SK-N-MC (cell line): ENCODE measurements at regions not wholly inside any gene's neighbourhood (a gene's known extent, or its start where the extent isn't known, plus 50 kb on each side); places are given as distances from the start of the nearest gene placed in this dataset.

Source experiments
- DNase-seq: peaks from one replicate; pipeline ENCODE4 v3.0.0-alpha.2; 2011; ENCODE audit warnings: low read depth, low spot score
- H3K27ac ChIP-seq: fragments of 200-600 bp; sonication (generic); 2 replicates; pipeline ENCODE4 v1.5.1; 2016; ENCODE audit warnings: mixed run types
- H3K36me3 ChIP-seq: fragments of 200-600 bp; sonication (generic); 2 replicates; pipeline ENCODE4 v1.6.1; 2017; ENCODE audit warnings: antibody characterized with exemption, low read length, mixed read lengths; ENCODE audit not compliant: insufficient read depth
- H3K4me3 ChIP-seq: fragments of 200-600 bp; sonication (generic); 2 replicates; pipeline ENCODE4 v1.5.1; 2016
- H3K9ac ChIP-seq: fragments of 200-600 bp; sonication (generic); 2 replicates; pipeline ENCODE4 v1.8.0; 2017; ENCODE audit warnings: mixed run types, mixed read lengths; ENCODE audit not compliant: insufficient read length
- H3K9me3 ChIP-seq: fragments of 200-600 bp; sonication (generic); 2 replicates; pipeline ENCODE4 v1.6.1; 2017; ENCODE audit warnings: low read depth, mild to moderate bottlenecking, antibody characterized with exemption, low read length, moderate library complexity, mixed read lengths
- EZH2 ChIP-seq: fragments of 200-600 bp; sonication (generic); IDR thresholded peaks from one replicate; pipeline ENCODE4 v1.6.1; 2017; ENCODE audit warnings: antibody characterized with exemption
- FOXP2 ChIP-seq: optimal IDR thresholded peaks from 2 replicates; pipeline ENCODE3; 2011; ENCODE audit warnings: mild to moderate bottlenecking, moderate library complexity; ENCODE audit not compliant: insufficient read depth; ENCODE audit errors: extremely low read length, control extremely low read depth
- POLR2AphosphoS5 ChIP-seq: IDR thresholded peaks from 2 replicates; pipeline ENCODE4 v1.6.1; 2012; ENCODE audit warnings: mild to moderate bottlenecking, low read depth, low read length, borderline replicate concordance

- H3K9me3 ChIP-seq, result no peaks in the 10 kb centered on the region
- no peak for DNase-seq
- TF ChIP-seq POLR2AphosphoS5, result no peak
- TF ChIP-seq FOXP2, result no peak
- no peak for TF ChIP-seq EZH2
These were observed 659.2 kb upstream of the RAB6C start for GRCh38 chr2:129320288-129320687.

GRCh38 chr2:129324349-129324748, 655.1 kb upstream of the RAB6C start:
- DNase-seq, result no peak
- Histone ChIP-seq H3K9ac (no peak overlapping the region), H3K4me3 (no peak overlapping the region), H3K27ac (no peak overlapping the region), H3K36me3 (no peaks in the 10 kb centered on the region), H3K9me3 (no peaks in the 10 kb centered on the region)
- no peak for TF ChIP-seq POLR2AphosphoS5
- no peak for TF ChIP-seq EZH2
- no peak for TF ChIP-seq FOXP2

More at GRCh38 chr2:129320288-129320687, 659.2 kb upstream of the RAB6C start:
- Histone ChIP-seq H3K4me3 (no peak overlapping the region), H3K9ac (no peak overlapping the region), H3K36me3 (no peaks in the 10 kb centered on the region), H3K27ac (no peak overlapping the region)

DNA sequence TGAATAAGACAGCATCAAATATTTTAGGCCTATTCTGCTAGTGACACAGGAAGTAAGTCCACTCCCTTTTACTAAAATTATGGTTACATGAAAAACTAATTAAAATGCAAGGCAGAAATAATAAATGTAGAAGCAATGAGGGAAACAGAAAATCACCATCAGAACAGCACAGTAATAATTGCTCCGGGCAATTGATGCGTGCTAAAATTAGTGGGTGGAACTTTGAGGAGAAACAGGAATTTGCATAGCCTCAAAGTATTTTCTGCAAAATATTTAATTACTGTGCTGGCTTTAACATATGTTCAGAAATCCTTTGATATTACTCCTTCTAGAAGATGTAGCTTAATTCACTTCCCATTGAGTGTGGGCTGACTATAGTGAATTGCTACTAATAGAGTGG, 654.3 kb upstream of the RAB6C start:
- DNase-seq, result no peak
- Histone ChIP-seq H3K4me3 (no peak overlapping the region), H3K9ac (no peak overlapping the region), H3K27ac (no peak overlapping the region), H3K36me3 (no peaks in the 10 kb centered on the region), H3K9me3 (no peaks in the 10 kb centered on the region)
- TF ChIP-seq FOXP2 (no peak), POLR2AphosphoS5 (no peak), EZH2 (no peak)

GRCh38 chr2:129329574-129329973, 649.9 kb upstream of the RAB6C start:
- no peak for DNase-seq
- TF ChIP-seq POLR2AphosphoS5 (no peak), FOXP2 (no peak), EZH2 (no peak)
- no peak overlapping the region for H3K9ac ChIP-seq
- H3K27ac ChIP-seq, result no peak overlapping the region
- no peaks in the 10 kb centered on the region for H3K9me3 ChIP-seq
- H3K4me3 ChIP-seq, result no peak overlapping the region
- H3K36me3 ChIP-seq, result no peaks in the 10 kb centered on the region

DNA sequence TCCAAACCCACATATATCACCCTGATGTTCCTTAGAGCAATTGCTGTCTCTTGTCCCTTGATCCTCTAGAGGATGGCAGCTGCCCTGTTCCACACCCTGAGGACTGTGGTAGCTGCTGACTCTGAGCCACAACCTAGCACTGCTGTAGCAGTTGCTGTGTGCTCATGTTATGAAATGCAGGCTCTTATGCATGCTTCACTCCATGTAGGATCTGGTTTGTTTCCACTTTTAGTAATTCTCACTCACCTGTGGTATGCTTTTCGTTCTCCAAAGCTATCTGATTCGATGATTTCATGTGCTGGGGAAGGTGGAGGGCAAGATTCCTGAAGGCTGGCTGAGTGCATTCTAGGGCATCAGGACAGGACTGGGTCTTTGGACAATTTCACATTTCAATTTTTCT, 649.0 kb upstream of the RAB6C start:
- H3K27ac ChIP-seq, result no peak overlapping the region
- no peak for DNase-seq
- TF ChIP-seq POLR2AphosphoS5 (no peak), FOXP2 (no peak), EZH2 (no peak)
- no peaks in the 10 kb centered on the region for H3K9me3 ChIP-seq
- no peaks in the 10 kb centered on the region for H3K36me3 ChIP-seq
- H3K4me3 ChIP-seq, result no peak overlapping the region
- no peak overlapping the region for H3K9ac ChIP-seq

DNA sequence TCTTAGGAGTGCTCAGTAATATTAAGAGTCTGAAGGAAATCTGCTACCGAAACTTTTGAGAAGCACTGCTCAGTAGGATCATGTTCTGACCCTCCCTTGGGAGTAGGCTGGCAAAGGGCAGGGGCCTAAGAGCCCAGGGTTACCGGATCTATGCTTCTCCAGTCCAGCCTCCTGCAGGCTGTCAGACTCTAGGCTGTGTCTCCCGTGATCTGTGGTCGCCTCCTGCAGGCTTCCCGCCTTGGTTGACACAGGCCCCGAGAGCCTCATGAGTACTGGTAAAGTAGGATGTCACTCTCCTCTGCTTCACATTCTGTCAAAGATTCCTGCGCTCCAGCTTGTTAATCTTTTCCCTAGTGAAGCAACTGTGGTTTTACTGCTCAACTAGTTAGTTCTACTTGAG, 647.8 kb upstream of the RAB6C start:
- H3K4me3 ChIP-seq, result no peak overlapping the region
- H3K9ac ChIP-seq, result no peak overlapping the region
- no peak overlapping the region for H3K27ac ChIP-seq
- H3K9me3 ChIP-seq, result no peaks in the 10 kb centered on the region
- TF ChIP-seq FOXP2 (no peak), POLR2AphosphoS5 (no peak), EZH2 (no peak)
- DNase-seq, result no peak
- H3K36me3 ChIP-seq, result no peaks in the 10 kb centered on the region

GRCh38 chr2:129334128-129334527, 645.3 kb upstream of the RAB6C start:
- no peak for DNase-seq
- Histone ChIP-seq H3K4me3 (no peak overlapping the region), H3K27ac (no peak overlapping the region), H3K9ac (no peak overlapping the region), H3K36me3 (no peaks in the 10 kb centered on the region), H3K9me3 (no peaks in the 10 kb centered on the region)
- TF ChIP-seq EZH2 (no peak), POLR2AphosphoS5 (no peak), FOXP2 (no peak)

GRCh38 chr2:129334696-129335410, 644.6 kb upstream of the RAB6C start:
- H3K36me3 ChIP-seq, result no peaks in the 10 kb centered on the region
- H3K9ac ChIP-seq, result no peak overlapping the region
- TF ChIP-seq FOXP2 (no peak), EZH2 (no peak), POLR2AphosphoS5 (no peak)
- no peak for DNase-seq
- no peak overlapping the region for H3K4me3 ChIP-seq
- H3K27ac ChIP-seq, result no peak overlapping the region
- H3K9me3 ChIP-seq, result no peaks in the 10 kb centered on the region

- H3K27ac ChIP-seq, result no peak overlapping the region
- no peak overlapping the region for H3K9ac ChIP-seq
- H3K4me3 ChIP-seq, result no peak overlapping the region
- no peaks in the 10 kb centered on the region for H3K9me3 ChIP-seq
- DNase-seq, result no peak
- TF ChIP-seq FOXP2 (no peak), POLR2AphosphoS5 (no peak), EZH2 (no peak)
- H3K36me3 ChIP-seq, result no peaks in the 10 kb centered on the region
These were observed 643.2 kb upstream of the RAB6C start for GRCh38 chr2:129336276-129336675.
